HL-60 (cell line): ENCODE measurements at regions not wholly inside any gene's neighbourhood (a gene's known extent, or its start where the extent isn't known, plus 50 kb on each side); places are given as distances from the start of the nearest gene placed in this dataset.

ENCODE experiments used
- DNase-seq, 2 experiments: peaks; one replicate each; pipeline ENCODE4 v3.0.0-alpha.2; 2010 to 2020; ENCODE audit warnings: low read depth in 1 of 2, low spot score in 1 of 2
- H3K27ac ChIP-seq: fragments of 250-450 bp; sonication (Bioruptor Pico); replicated peaks from 2 replicates; pipeline ENCODE4 v1.5.1; 2020; ENCODE audit warnings: mild to moderate bottlenecking, moderate library complexity
- H3K27me3 ChIP-seq: fragments of 250-450 bp; sonication (Bioruptor Pico); 2 replicates; pipeline ENCODE4 v1.5.1; 2021; ENCODE audit warnings: mild to moderate bottlenecking, moderate library complexity; ENCODE audit not compliant: insufficient read depth, poor library complexity, severe bottlenecking
- H3K4me3 ChIP-seq: replicated peaks from 2 replicates; pipeline ENCODE4 v1.5.1; 2011; ENCODE audit warnings: mild to moderate bottlenecking, control low read depth, low read length; ENCODE audit not compliant: insufficient read depth
- CTCF ChIP-seq: IDR thresholded peaks from one replicate; pipeline ENCODE4 v1.5.1; 2011; ENCODE audit warnings: low read length, control low read depth, inconsistent platforms; ENCODE audit not compliant: insufficient read depth
- GABPA ChIP-seq: IDR thresholded peaks from 2 replicates; pipeline ENCODE4 v1.6.1; 2012; ENCODE audit warnings: low read depth
- POLR2AphosphoS5 ChIP-seq: IDR thresholded peaks from 2 replicates; pipeline ENCODE4 v1.6.1; 2012; ENCODE audit warnings: low read depth
- SPI1 ChIP-seq: IDR thresholded peaks from 2 replicates; pipeline ENCODE4 v1.6.1; 2012; ENCODE audit warnings: low read depth, mild to moderate bottlenecking, borderline replicate concordance
- TF ChIP-seq, protein P1 (sequence below): IDR thresholded peaks from 2 replicates; pipeline ENCODE4 v1.6.1; 2012; ENCODE audit warnings: low read depth; ENCODE audit not compliant: insufficient replicate concordance

- DNase-seq = no peak
- Histone ChIP-seq H3K27me3 (no peaks in the 10 kb centered on the region), H3K27ac (no peak overlapping the region), H3K4me3 (no peak overlapping the region)
- no peak for TF ChIP-seq CTCF
Measured at GRCh38 chr7:84675633-84676034, 481.0 kb upstream of the SEMA3A start.

DNA sequence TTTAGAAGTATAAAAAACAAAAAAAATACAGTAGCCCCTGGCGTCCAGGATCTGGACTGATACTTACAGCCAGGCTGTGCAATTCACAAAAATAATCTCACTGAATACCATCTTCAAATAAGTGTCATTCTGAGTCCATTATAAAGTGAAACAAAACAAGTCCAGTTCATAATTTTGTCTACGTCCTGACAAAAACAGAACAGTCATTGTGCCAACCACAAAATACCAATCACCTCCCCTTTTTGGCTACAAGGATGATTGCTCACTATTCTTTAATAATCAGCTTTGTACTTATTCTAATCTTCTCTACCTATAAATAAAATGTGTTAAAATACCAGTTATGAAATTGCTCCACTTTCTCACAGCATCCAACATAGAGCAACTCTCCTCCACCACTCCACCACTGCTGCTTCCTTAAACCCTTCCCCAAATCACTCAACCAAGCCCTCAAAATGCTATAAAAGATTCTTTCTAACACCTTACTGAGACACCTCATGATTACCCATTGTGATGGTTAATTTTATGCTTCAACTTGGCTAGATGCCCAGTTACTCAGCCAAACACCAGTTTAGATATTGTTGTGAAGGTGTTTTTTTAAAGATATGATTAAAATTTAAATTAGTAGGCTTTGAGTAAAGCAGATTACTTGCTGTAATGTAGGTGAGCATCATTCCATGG, 479.8 kb upstream of the SEMA3A start:
- Histone ChIP-seq H3K27ac (no peak overlapping the region), H3K4me3 (no peak overlapping the region), H3K27me3 (no peaks in the 10 kb centered on the region)
- no peak for DNase-seq
- TF ChIP-seq CTCF (no peak), GABPA (no peak), POLR2AphosphoS5 (no peak), SPI1 (no peak)
- TF ChIP-seq, protein P1, sequence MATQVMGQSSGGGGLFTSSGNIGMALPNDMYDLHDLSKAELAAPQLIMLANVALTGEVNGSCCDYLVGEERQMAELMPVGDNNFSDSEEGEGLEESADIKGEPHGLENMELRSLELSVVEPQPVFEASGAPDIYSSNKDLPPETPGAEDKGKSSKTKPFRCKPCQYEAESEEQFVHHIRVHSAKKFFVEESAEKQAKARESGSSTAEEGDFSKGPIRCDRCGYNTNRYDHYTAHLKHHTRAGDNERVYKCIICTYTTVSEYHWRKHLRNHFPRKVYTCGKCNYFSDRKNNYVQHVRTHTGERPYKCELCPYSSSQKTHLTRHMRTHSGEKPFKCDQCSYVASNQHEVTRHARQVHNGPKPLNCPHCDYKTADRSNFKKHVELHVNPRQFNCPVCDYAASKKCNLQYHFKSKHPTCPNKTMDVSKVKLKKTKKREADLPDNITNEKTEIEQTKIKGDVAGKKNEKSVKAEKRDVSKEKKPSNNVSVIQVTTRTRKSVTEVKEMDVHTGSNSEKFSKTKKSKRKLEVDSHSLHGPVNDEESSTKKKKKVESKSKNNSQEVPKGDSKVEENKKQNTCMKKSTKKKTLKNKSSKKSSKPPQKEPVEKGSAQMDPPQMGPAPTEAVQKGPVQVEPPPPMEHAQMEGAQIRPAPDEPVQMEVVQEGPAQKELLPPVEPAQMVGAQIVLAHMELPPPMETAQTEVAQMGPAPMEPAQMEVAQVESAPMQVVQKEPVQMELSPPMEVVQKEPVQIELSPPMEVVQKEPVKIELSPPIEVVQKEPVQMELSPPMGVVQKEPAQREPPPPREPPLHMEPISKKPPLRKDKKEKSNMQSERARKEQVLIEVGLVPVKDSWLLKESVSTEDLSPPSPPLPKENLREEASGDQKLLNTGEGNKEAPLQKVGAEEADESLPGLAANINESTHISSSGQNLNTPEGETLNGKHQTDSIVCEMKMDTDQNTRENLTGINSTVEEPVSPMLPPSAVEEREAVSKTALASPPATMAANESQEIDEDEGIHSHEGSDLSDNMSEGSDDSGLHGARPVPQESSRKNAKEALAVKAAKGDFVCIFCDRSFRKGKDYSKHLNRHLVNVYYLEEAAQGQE = no peak

DNA sequence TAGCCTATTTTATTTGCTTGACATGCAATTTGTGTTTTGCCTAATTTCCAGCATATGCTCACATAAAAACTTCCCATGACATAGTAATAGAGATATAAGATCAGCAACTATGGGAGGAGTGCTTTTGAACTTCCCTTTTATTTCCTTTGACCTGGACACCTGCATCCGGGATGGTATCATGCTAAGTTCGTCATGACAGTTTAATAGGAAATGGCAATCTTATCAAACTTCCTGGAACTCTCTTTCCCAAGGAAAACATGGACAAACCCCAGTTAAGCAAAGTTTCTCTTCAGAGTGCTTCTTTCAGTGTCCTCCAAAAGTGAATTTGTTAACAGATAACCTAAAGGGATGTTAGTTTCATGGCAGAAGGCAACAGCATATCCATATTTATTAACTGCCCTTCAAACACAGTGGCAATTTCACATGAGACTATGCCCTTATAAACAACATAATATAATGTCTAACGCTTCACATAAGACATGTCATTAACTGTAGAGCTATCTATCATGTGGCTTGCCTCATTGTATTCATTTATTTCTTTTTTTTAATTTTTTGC, 474.7 kb upstream of the SEMA3A start:
- Histone ChIP-seq H3K27ac (no peak overlapping the region), H3K4me3 (no peak overlapping the region), H3K27me3 (no peaks in the 10 kb centered on the region)
- TF ChIP-seq, protein P1 = no peak
- no peak for DNase-seq

- no peak for TF ChIP-seq CTCF
- TF ChIP-seq, protein P1 = no peak
- TF ChIP-seq POLR2AphosphoS5 = no peak
- TF ChIP-seq SPI1 = no peak
- DNase-seq = no peak
- no peak overlapping the region for H3K4me3 ChIP-seq
- H3K27ac ChIP-seq = no peak overlapping the region
- H3K27me3 ChIP-seq = no peaks in the 10 kb centered on the region
Measured at GRCh38 chr7:84668116-84668515, 473.5 kb upstream of the SEMA3A start.
